H1 (cell line): ENCODE measurements at regions not wholly inside any gene's neighbourhood (a gene's known extent, or its start where the extent isn't known, plus 50 kb on each side); places are given as distances from the start of the nearest gene placed in this dataset.

Experiments
- JUND ChIP-seq: IDR thresholded peaks from 2 replicates; pipeline ENCODE4 v1.6.1; 2011; ENCODE audit warnings: mild to moderate bottlenecking, improper control_type of control experiment, low read length
- POU5F1 ChIP-seq: IDR thresholded peaks from 2 replicates; pipeline ENCODE4 v1.6.1; 2011; ENCODE audit warnings: low read depth, mild to moderate bottlenecking, low read length, moderate library complexity
- SAP30 ChIP-seq: fragments of 300-600 bp; sonication (generic); IDR thresholded peaks from 2 replicates; pipeline ENCODE4 v1.7.1; 2012; ENCODE audit warnings: low read length, moderate library complexity, mild to moderate bottlenecking, inconsistent platforms; ENCODE audit not compliant: insufficient read depth, insufficient replicate concordance
- YY1 ChIP-seq: IDR thresholded peaks from 2 replicates; pipeline ENCODE4 v1.6.1; 2011; ENCODE audit warnings: low read depth, mild to moderate bottlenecking, low read length

DNA sequence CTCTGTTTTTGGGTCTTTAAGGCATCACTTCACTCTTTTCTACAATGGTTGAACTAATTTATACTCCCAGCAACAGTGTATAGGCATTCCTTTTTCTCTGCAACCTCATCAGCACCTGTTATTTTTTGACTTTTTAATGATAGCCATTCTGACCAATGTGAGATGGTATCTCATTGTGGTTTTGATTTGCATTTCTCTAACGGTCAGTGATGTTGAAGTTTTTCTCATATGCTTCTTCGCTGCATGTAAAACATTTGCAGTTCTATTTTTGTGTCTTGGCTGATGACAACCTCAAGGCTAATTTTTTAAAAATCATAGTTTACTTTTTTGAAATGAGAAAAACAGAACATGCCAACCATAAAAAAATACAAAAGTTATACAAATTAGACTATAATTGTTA, 258.2 kb upstream of the EDNRB start (continued):
- TF ChIP-seq POU5F1 (no peak), JUND (no peak), YY1 (no peak), SAP30 (no peak)
